HUES48 (cell line): ENCODE measurements at regions not wholly inside any gene's neighbourhood (a gene's known extent, or its start where the extent isn't known, plus 50 kb on each side); places are given as distances from the start of the nearest gene placed in this dataset.

ENCODE experiments used
- H3K27ac ChIP-seq: one replicate; pipeline ENCODE4 v1.7.0; 2013; ENCODE audit warnings: low read depth, low read length, inconsistent platforms
- H3K27me3 ChIP-seq: 2 replicates; pipeline ENCODE4 v1.6.1; 2013; ENCODE audit warnings: mild to moderate bottlenecking, low read length; ENCODE audit not compliant: control insufficient read depth, insufficient read depth
- H3K36me3 ChIP-seq: 2 replicates; pipeline ENCODE4 v1.6.1; 2013; ENCODE audit warnings: low read length; ENCODE audit not compliant: control insufficient read depth, insufficient read depth
- H3K4me1 ChIP-seq: 2 replicates; pipeline ENCODE4 v1.6.1; 2013; ENCODE audit warnings: mild to moderate bottlenecking, low read length; ENCODE audit not compliant: control insufficient read depth, insufficient read depth
- H3K4me3 ChIP-seq: 2 replicates; pipeline ENCODE4 v1.5.1; 2013; ENCODE audit warnings: mild to moderate bottlenecking, low read depth, low read length
- H3K9ac ChIP-seq: 2 replicates; pipeline ENCODE4 v1.6.1; 2013; ENCODE audit warnings: mild to moderate bottlenecking, low read depth, low read length, moderate library complexity
- H3K9me3 ChIP-seq: 2 replicates; pipeline ENCODE4 v1.6.1; 2013; ENCODE audit warnings: low read length; ENCODE audit not compliant: control insufficient read depth, insufficient read depth

DNA sequence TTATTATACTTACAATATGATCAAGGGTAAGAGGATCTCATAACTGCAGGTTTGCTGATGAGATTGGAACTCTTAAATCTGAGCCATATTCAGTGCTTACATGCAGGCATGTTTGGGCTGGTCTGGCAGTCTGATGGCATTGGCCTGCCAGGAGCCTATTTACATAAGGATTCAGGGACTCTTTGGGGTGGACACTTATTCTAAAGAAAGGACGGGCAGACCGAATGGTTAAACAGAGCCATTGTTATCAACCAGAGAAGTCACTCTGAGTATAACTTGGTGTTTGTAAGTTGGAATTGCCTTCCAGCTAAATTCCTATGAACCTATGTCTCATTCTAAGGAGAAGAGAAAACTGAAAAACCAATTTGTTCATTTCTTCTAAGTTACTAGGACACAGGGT, 932.8 kb downstream of the IGSF11 start:
- Histone ChIP-seq H3K27ac (no peak overlapping the region), H3K4me1 (no peaks in the 10 kb centered on the region), H3K36me3 (no peaks in the 10 kb centered on the region), H3K9me3 (no peaks in the 10 kb centered on the region), H3K9ac (no peak overlapping the region), H3K4me3 (no peak overlapping the region), H3K27me3 (no peaks in the 10 kb centered on the region; the same call in 1 of the 2 replicates)

DNA sequence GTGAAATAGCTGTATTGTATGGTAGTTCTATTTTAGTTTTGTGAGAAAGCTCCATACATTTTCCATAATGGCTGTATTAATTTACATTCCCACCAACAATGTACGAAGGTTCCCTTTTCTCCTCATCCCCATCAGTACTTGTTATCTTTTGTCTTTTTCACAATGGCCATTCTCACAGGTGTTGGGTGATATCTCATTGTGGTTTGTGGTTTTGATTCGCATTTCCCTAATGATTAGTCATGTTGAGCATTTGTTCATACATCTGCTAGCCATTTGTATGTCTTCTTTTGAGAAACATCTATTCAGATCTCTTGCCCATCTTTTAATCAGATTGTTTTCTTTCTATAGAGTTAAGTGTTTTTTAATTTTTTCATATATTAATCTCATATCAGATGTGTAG, 931.9 kb downstream of the IGSF11 start:
- Histone ChIP-seq H3K36me3 (no peaks in the 10 kb centered on the region), H3K27ac (no peak overlapping the region), H3K9me3 (no peaks in the 10 kb centered on the region), H3K9ac (no peak overlapping the region), H3K27me3 (no peaks in the 10 kb centered on the region; the same call in 1 of the 2 replicates), H3K4me3 (no peak overlapping the region), H3K4me1 (no peaks in the 10 kb centered on the region)

DNA sequence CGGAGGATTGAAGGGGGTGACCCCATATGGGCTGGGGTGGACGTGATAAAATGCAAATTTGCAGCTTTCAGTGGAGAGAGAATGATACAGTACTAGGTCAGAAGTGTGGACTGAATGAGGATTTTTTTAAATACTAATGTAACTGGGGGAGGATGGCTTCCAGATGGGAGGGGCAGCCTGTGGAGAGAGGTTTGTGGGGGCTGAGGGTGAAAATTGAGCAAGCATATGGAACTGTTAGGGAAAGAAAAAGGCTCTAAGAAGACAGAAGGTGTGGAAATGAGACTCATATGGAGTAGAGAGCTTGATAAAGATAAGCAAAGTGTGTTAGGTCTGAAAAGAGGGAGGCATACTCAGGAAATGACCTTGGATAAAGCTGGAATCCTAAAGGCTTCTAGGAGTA, 926.4 kb downstream of the IGSF11 start:
- Histone ChIP-seq H3K27ac (peak overlapping the region; percentile 32), H3K4me1 (peaks cover 9% of the 10 kb centered on the region)

DNA sequence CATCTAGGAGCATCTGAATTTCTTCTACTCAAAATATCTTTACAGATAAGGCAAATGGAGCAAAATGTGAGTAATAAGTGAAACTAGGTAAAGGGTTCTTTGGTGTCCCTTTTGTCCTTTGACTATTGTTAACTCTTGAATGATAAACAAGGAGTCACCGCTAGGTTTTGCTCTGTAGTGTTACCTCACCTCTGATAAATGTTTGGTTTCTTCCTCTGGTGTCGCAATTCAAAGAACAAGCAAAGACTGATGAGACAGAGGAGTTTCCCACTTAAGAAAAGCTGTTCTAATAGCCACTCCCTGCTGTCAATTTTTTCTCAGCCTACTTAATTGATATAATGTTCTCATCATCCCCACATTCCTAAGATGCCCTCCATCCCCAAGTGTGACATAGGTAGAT, 925.9 kb downstream of the IGSF11 start:
- Histone ChIP-seq H3K9me3 (no peaks in the 10 kb centered on the region), H3K4me1 (peaks cover 9% of the 10 kb centered on the region), H3K27me3 (no peaks in the 10 kb centered on the region), H3K4me3 (no peak overlapping the region), H3K9ac (no peak overlapping the region), H3K36me3 (no peaks in the 10 kb centered on the region), H3K27ac (peak overlapping the region; percentile 32)

More for the DNA sequence above, 926.4 kb downstream of the IGSF11 start:
- H3K9ac ChIP-seq = no peak overlapping the region
- H3K27me3 ChIP-seq = no peaks in the 10 kb centered on the region
- H3K36me3 ChIP-seq = no peaks in the 10 kb centered on the region
- H3K4me3 ChIP-seq = no peak overlapping the region
- H3K9me3 ChIP-seq = no peaks in the 10 kb centered on the region

DNA sequence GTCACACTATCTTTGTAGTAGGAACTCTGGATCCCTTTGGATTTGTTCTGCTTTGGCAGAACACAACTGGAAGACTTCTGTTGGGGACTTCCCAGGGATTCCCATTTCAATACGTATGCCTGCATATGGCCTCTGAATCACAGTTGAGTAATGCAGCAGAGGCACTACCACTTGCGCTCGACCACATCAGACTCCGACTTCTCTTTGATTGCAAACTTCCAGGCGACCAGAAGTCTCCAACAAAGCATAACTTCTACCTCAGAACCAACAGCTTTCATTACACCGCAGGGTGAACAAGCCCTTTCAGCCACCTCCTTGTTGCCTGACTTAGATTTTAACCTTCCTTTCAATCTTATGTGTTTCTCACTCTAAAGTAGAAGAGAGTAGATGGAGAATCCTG, 924.4 kb downstream of the IGSF11 start:
- Histone ChIP-seq H3K36me3 (no peaks in the 10 kb centered on the region), H3K9ac (no peak overlapping the region), H3K27me3 (no peaks in the 10 kb centered on the region), H3K27ac (peak overlapping the region; percentile 53), H3K4me1 (peaks cover 9% of the 10 kb centered on the region), H3K9me3 (no peaks in the 10 kb centered on the region), H3K4me3 (no peak overlapping the region)

DNA sequence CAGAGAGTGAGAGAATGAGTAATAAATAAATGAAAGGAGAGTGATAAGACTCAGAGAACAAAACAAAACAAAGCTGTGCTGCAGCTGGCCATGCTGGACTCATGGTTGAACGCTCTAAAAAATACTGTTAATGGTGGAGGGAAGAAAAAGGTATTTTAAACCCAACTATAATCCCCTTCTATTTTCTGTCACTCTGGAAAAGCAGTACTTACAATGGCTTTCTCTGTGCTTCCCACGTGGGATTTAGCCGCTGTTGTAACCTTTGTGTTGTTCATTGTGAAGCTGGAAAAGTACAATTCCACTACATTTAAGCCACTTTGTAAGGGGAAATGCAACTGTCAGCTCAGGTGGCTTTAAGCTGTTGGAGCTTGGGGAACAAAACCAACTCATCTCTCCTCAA, 917.7 kb downstream of the IGSF11 start:
- Histone ChIP-seq H3K4me1 (peaks cover 19% of the 10 kb centered on the region), H3K9me3 (no peaks in the 10 kb centered on the region), H3K4me3 (no peak overlapping the region), H3K9ac (peak overlapping the region; percentile 48; the same call in 1 of the 2 replicates), H3K27me3 (no peaks in the 10 kb centered on the region), H3K36me3 (no peaks in the 10 kb centered on the region), H3K27ac (peak overlapping the region; percentile 89)

DNA sequence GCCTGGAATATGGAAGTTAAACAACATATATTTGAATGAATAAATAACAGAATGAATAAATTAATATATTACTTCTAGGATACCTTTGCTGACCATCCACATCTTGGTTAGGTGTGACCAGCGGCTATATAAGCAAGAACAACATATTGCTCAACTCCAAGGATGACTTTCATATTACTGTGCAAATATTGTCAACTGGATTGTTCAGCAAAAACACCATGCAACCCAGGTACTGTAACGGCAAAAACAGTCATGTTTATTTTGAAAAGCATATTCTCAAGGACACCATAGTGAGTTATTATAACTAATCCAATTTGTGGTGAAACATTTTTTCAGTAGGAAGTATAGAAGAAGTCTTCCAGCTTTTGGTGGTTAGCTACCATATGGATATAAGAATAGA, 907.9 kb downstream of the IGSF11 start:
- Histone ChIP-seq H3K27me3 (no peaks in the 10 kb centered on the region), H3K4me1 (no peaks in the 10 kb centered on the region)

DNA sequence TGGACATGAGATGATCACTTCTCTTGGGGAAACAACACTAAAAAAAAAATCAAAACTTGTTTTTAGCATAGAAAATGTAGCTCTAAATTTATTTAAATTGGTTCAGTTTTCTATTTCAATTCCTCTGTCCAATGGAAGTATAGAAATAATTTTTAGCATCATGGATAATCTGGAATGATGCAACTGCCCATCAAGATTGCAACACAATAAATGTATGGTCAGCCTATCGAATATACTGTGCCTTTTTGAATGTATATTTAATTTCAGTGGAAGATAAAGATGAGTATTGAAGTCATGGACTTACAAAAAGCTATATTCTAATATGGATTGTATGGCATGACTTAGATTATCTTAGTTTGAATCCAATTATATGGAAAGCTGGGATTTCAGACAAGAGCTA, 906.7 kb downstream of the IGSF11 start:
- no peaks in the 10 kb centered on the region for H3K27me3 ChIP-seq
- no peak overlapping the region for H3K4me3 ChIP-seq
- H3K9ac ChIP-seq = no peak overlapping the region
- H3K27ac ChIP-seq = no peak overlapping the region
- no peaks in the 10 kb centered on the region for H3K4me1 ChIP-seq
- H3K36me3 ChIP-seq = no peaks in the 10 kb centered on the region
- H3K9me3 ChIP-seq = no peaks in the 10 kb centered on the region

More for the DNA sequence above, 907.9 kb downstream of the IGSF11 start:
- Histone ChIP-seq H3K4me3 (no peak overlapping the region), H3K36me3 (no peaks in the 10 kb centered on the region), H3K9ac (no peak overlapping the region), H3K9me3 (no peaks in the 10 kb centered on the region), H3K27ac (no peak overlapping the region)

DNA sequence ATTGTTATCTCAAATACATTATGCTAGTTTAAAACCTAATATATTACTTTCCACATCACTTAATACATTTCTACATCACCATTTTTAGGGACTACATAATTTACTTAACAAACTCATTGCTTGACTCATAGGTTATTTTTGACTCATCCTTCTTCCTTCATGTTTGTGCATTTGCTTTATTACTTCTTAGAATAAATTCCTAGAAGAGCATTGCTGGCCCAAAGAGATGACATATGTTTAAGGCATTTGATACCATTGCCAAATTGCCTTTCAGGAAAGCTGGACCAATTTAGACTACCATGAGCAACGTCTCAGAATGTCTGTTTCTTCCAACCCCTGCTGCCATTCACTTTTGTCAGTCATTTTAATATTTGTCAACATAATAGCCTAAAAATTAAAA, 905.8 kb downstream of the IGSF11 start:
- H3K9me3 ChIP-seq = no peaks in the 10 kb centered on the region
- no peaks in the 10 kb centered on the region for H3K36me3 ChIP-seq
- no peak overlapping the region for H3K27ac ChIP-seq
- no peaks in the 10 kb centered on the region for H3K4me1 ChIP-seq
- H3K27me3 ChIP-seq = no peaks in the 10 kb centered on the region
- no peak overlapping the region for H3K9ac ChIP-seq
- no peak overlapping the region for H3K4me3 ChIP-seq

DNA sequence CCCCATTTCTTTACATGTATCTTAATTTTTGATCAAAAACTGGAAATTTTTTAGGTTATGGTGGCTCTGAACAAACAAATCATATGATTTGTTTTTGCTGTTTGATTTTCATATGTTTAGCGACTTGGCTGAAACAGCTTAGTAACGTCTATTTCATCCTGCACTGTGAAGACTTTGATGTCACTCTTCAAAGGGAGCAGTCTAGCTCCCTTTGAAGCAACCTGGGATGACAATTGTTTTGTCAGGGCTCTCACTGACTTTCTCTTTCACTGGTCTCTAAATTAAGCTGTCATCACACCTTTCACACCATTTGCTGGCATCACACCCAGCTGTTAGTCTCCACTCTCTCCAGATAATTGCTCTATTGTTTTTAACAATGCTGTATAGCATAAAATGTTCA, 896.9 kb downstream of the IGSF11 start:
- H3K27me3 ChIP-seq = no peaks in the 10 kb centered on the region
- H3K4me1 ChIP-seq = no peaks in the 10 kb centered on the region
- no peaks in the 10 kb centered on the region for H3K36me3 ChIP-seq
- no peak overlapping the region for H3K27ac ChIP-seq
- H3K4me3 ChIP-seq = no peak overlapping the region
- H3K9me3 ChIP-seq = no peaks in the 10 kb centered on the region
- H3K9ac ChIP-seq = no peak overlapping the region

DNA sequence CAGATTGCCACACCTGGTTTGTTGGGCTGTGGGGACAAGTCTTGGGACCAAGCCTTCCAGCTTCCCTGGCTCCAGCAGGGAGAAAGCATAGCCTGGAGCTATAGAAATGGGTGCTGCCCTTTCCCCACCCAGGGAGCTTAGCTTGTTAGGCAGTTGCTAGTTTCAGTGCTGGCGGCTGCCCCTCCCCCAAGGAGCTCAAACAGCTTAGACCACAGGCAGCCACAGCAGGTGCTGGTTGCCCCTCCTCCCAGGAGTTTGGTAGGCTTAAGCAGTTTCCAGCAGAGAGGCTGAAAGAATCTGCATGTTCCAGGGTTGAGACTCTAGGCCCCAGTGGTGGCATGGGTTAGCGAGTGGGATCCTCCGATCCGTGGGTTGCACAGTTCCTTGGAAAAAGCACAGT, 889.7 kb downstream of the IGSF11 start:
- Histone ChIP-seq H3K9me3 (peaks cover 1% of the 10 kb centered on the region; the same call in 1 of the 2 replicates), H3K9ac (no peak overlapping the region), H3K4me3 (no peak overlapping the region), H3K27ac (no peak overlapping the region), H3K27me3 (no peaks in the 10 kb centered on the region), H3K4me1 (0 out of 2 replicates have a peak, but pooled peaks cover 2% of the 10 kb centered on the region), H3K36me3 (no peaks in the 10 kb centered on the region)
